ENCODE measurements at regions not wholly inside any gene's neighbourhood (a gene's known extent, or its start where the extent isn't known, plus 50 kb on each side); places are given as distances from the start of the nearest gene placed in this dataset.

DNA sequence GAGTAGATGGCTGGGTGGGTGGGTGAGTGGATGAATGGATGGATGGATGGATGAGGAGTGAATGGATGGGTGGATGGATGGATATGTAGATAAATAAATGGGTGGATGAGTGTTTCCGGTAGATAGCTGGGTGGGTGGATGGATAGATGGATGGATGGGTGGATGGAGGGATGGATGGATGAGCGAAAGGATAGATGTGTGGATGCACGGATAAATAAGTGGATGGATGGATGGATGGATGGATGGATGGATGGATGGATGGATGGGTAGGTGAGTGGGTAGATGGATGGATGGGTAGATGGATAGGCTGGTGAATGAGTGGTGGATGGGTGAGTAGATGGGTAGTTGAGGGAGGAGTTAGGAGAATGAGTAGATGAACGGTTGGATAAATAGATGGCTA lies 349.3 kb downstream of the MN1 start:
- no peak for TF ChIP-seq GATA3 (IDR thresholded peaks at IDR 0.05; ENCODE audit: low read depth, low read length)

DNA sequence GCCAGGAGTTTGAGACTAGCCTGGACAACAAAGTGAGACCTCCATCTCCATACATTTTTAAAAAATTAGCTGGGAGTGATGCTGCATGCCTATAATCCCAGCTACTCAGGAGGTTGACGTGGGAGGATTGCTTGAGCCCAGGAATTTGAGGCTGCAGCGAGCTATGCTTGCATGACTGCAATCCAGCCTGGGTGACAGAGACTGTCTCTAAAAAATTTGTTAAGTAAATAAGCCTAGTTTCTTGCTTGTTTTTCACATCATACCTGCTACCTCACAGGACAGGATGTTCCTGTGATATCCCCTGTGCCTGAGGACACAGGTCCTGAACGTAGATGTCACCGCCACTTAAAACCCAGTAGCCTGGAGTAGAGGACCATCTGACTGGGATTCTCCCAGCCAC lies 348.6 kb downstream of the MN1 start:
- TF ChIP-seq GATA3 (IDR thresholded peaks at IDR 0.05; ENCODE audit: low read depth, low read length) (no peak), GATA2 (IDR thresholded peaks at IDR 0.05; ENCODE audit: low read depth, low read length) (no peak)

- TF ChIP-seq GATA2 (IDR thresholded peaks at IDR 0.05; ENCODE audit: low read depth, low read length) (no peak), GATA3 (IDR thresholded peaks at IDR 0.05; ENCODE audit: low read depth, low read length) (no peak)
These were observed 347.8 kb downstream of the MN1 start for GRCh38 chr22:27453725-27454124.

- no peak for TF ChIP-seq GATA3 (IDR thresholded peaks at IDR 0.05; ENCODE audit: low read depth, low read length)
- TF ChIP-seq GATA2 (IDR thresholded peaks at IDR 0.05; ENCODE audit: low read depth, low read length) = no peak
These were observed 346.6 kb downstream of the MN1 start for GRCh38 chr22:27454807-27455450.

DNA sequence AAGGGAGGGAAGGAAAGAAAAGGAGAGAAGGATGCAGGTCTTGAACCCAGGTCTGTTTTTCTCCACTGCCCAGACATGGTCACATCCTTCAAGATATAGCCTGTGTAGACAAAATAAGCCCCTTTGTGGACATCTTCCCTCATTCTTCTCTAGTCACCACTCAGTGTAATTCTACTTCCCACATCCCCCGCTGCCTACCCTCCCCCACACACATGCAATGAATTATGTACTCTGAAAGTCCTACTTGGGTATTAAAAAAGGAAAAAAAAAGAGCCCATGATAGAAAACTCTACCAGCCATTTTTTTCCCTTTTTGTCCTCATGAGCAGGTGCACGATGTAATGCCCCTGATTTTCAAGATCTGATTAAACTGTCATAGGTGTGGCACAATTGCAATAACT lies 346.0 kb downstream of the MN1 start:
- TF ChIP-seq GATA3 (IDR thresholded peaks at IDR 0.05; ENCODE audit: low read depth, low read length) (no peak), GATA2 (IDR thresholded peaks at IDR 0.05; ENCODE audit: low read depth, low read length) (no peak)

- TF ChIP-seq GATA2 (IDR thresholded peaks at IDR 0.05; ENCODE audit: low read depth, low read length) (no peak), GATA3 (IDR thresholded peaks at IDR 0.05; ENCODE audit: low read depth, low read length) (no peak)
These were observed 344.7 kb downstream of the MN1 start for GRCh38 chr22:27456696-27457503.

GRCh38 chr22:27459999-27460398 lies 341.6 kb downstream of the MN1 start:
- no peak for TF ChIP-seq GATA3 (IDR thresholded peaks at IDR 0.05; ENCODE audit: low read depth, low read length)
- TF ChIP-seq GATA2 (IDR thresholded peaks at IDR 0.05; ENCODE audit: low read depth, low read length) = no peak

- TF ChIP-seq GATA3 (IDR thresholded peaks at IDR 0.05; ENCODE audit: low read depth, low read length) (no peak), GATA2 (IDR thresholded peaks at IDR 0.05; ENCODE audit: low read depth, low read length) (no peak)
These were observed 340.8 kb downstream of the MN1 start for GRCh38 chr22:27460591-27461347.

- TF ChIP-seq GATA3 (IDR thresholded peaks at IDR 0.05; ENCODE audit: low read depth, low read length) = no peak
- TF ChIP-seq GATA2 (IDR thresholded peaks at IDR 0.05; ENCODE audit: low read depth, low read length) = no peak
These were observed 340.1 kb downstream of the MN1 start for GRCh38 chr22:27461470-27461869.

- no peak for TF ChIP-seq GATA3 (IDR thresholded peaks at IDR 0.05; ENCODE audit: low read depth, low read length)
- TF ChIP-seq GATA2 (IDR thresholded peaks at IDR 0.05; ENCODE audit: low read depth, low read length) = no peak
These were observed 339.4 kb downstream of the MN1 start for GRCh38 chr22:27462190-27462589.

DNA sequence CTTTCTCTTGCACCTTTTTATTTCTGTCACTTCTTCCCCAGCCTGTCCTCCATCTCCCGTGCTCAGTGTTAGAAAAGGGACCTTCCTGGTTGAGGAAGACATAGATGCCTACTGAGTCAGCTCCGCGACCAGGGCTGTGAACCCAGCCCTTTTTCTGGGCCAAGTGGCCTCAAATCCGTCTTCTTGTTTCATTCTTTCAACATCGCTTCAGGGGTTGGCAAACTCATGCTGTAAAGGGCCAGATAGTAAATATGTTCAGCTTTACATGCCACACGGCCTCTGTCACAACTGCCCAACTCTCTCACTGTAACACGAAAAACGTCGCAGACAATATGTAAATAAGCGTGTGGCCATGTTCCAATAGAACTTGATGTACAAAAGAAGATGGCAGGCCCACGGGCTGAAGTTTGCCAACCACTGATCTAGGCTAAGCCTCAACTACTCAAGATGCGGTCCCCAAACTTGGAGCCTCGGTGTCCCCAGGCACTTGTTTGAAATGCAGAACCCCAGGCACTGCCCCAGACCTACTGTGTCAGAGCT lies 338.4 kb downstream of the MN1 start:
- no peak for TF ChIP-seq GATA3 (IDR thresholded peaks at IDR 0.05; ENCODE audit: low read depth, low read length)

- TF ChIP-seq GATA2 (IDR thresholded peaks at IDR 0.05; ENCODE audit: low read depth, low read length) = no peak
These were observed 335.3 kb downstream of the MN1 start for GRCh38 chr22:27466229-27466628.

- no peak for TF ChIP-seq GATA3 (IDR thresholded peaks at IDR 0.05; ENCODE audit: low read depth, low read length)
- TF ChIP-seq GATA2 (IDR thresholded peaks at IDR 0.05; ENCODE audit: low read depth, low read length) = no peak
These were observed 334.6 kb downstream of the MN1 start for GRCh38 chr22:27466778-27467438.

DNA sequence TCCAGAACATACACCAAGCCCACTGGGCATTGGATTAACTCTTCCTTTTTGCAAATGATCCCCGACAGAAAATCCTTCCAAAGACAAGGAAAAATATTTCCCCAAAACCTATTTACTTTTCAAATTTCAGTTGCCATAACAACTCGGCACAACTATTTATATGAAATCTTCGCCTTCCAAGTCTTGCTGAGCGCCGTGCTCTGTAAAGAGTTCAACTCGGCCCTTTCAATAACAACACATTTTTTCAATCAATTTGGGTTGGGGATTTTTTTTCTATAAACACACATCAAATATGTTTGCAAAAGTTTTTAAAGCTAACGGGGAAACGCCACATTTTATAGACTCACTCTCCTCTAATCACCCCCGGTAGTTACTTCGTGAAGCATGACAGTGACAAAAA lies 333.8 kb downstream of the MN1 start:
- TF ChIP-seq GATA3 (IDR thresholded peaks at IDR 0.05; ENCODE audit: low read depth, low read length) (no peak), GATA2 (IDR thresholded peaks at IDR 0.05; ENCODE audit: low read depth, low read length) (no peak)
